Occipital lobe (tissue), 1 donor: ENCODE measurements at regions not wholly inside any gene's neighbourhood (a gene's known extent, or its start where the extent isn't known, plus 50 kb on each side); places are given as distances from the start of the nearest gene placed in this dataset.
A peak's percentile ranks its signal among the peaks of the same experiment; 100 is the strongest.
"Not testable (repeated sequence)": the region's sequence is repeated elsewhere in the genome, so short reads cannot be mapped to it uniquely, and the experiment has no call there.

Experiments used
- DNase-seq: peaks from one replicate; lab custom pipeline; 2025; lab: John Stamatoyannopoulos, UW

- no peak for DNase-seq
Measured at GRCh38 chr17:53490447-53490968, 332.2 kb upstream of the KIF2B start.

DNA sequence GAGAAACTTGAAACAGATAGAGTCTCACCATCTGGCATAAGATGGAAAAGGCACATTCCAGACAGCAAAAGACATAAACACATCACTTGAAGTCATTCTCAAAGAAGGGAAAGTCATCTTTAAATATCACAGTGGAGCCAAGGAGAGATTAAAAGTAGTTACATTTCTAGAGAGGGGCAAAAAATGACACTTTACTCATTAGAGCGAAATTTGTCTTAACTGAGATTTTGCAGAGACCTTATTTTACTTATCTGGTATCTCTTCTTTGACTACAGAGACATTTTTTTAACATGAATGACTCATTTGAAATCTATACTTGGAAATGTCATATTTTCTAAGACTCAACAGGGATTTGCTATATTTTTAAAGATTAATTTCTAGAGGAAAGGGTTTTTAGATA lies 339.0 kb upstream of the KIF2B start:
- DNase-seq: no peak

DNA sequence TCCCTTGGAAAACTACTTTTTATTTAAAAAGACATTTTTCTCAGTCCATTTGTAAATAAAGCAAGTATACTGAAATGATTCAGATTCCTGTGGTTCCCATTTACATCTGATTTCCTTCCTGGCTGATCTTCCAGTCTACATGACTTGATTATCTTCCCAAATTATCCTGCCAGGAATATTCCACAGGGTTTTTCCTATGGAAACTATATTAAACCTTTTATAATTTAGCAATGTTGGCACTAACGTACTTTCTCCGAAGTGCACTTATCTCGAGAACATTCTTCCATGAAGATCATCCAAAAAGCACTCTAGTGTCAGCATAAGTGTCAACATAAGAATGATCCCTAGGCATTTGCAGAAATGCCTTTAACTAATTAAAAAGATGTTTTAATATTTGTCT lies 347.7 kb upstream of the KIF2B start:
- no peak for DNase-seq

- DNase-seq: no peak
Measured at GRCh38 chr17:53472586-53472985, 350.1 kb upstream of the KIF2B start.

- no peak for DNase-seq
Measured at GRCh38 chr17:53471514-53471913, 351.2 kb upstream of the KIF2B start.

DNA sequence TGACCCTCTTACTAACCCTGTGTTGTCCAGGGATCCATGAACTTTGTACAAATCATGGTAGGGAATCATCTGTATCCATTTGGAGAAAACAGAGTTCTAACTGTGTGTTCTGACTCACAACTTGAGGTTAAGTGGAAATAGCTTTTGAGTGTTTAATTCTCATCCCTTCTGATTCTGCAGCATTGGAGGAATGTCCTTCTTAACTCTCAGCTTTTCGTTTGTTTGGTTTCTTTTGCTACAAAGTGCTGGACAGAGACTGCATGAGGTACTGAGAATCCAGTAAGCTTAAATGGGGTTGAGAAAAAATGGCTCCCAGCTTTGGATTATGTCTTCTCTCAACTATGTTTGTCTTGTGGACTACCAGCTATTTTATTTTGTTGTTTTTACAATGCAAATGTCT lies 352.1 kb upstream of the KIF2B start:
- DNase-seq: no peak

DNA sequence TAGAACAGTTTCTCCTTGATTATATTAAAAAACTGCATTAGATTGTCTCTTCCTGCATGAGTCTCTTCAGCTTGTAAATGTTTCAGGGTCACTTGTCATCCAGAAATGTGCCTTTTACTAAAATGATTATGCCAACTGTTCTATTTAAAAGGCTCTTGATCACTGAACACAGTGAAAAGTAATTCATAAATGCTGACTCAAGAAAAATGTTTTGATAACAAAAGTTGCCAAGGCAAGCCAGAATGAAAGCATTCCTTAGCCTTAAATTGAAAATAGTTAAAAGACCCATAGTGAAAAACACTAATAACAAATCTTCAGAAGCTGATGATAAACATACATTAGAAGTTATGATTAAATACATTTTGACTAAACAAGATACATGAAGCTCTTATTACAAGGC lies 356.0 kb upstream of the KIF2B start:
- DNase-seq: no peak

DNA sequence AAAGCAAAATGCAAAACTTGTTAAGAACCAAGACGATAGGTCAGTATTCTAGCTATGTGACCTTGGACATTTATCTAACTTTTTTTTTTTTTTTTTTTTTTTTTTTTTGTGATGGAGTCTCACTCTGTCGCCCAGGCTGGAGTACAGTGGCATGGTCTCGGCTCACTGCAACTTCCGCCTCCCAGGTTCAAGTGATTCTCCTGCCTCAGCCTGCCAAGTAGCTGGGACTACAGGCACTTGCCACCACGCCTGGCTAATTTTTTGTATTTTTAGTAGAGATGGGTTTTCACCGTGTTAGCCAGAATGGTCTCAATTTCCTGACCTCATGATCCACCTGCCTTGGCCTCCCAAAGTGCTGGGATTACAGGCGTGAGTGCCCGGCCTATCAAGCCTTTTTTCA lies 358.3 kb upstream of the KIF2B start:
- DNase-seq: not testable (repeated sequence)

DNA sequence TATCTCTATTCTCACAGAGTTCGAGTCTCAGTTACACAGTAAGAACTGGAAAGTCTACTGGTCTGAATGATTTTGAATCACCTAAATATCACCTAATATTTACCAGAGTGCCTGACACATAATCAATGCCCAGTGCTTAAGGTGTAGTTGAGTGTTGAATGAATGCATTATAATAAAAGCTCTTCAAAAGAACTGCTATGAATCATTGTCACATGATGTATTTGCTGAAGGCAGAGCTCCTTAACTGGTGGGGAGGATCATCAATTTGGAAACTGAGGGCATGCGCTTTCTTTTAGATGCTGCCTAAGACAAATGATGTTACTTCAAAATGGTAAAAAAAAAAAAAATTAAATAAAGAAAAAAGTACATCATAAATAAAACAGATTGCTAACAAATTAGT lies 359.4 kb upstream of the KIF2B start:
- DNase-seq: no peak

DNA sequence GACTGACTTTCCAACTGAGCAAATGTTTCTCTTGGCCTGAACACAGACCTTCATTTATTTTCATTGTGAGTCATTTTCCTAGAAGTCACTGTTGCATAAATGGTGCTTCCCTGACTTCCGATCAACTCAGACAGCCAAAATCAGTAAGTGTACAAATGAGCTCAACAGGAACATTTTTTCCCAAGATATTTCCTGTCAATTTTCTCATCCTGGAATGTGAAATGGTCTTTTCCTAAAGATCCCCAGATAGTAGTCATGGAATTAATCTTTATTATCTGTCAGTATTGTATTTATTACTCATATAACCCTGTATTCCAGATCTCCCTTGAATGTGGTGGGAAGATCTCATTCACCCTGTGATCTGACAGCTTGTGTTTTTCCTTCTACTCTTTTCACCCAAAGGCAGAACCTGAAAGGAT lies 360.3 kb upstream of the KIF2B start:
- no peak for DNase-seq

GRCh38 chr17:53455943-53456342 lies 366.8 kb upstream of the KIF2B start:
- not testable (repeated sequence) for DNase-seq

GRCh38 chr17:53454337-53454736 lies 368.4 kb upstream of the KIF2B start:
- no peak for DNase-seq

GRCh38 chr17:53449324-53449723 lies 373.4 kb upstream of the KIF2B start:
- DNase-seq: no peak

- DNase-seq: no peak
Measured at GRCh38 chr17:53428913-53429312, 393.8 kb upstream of the KIF2B start.

- DNase-seq: no peak
Measured at GRCh38 chr17:53426505-53426904, 396.2 kb upstream of the KIF2B start.

DNA sequence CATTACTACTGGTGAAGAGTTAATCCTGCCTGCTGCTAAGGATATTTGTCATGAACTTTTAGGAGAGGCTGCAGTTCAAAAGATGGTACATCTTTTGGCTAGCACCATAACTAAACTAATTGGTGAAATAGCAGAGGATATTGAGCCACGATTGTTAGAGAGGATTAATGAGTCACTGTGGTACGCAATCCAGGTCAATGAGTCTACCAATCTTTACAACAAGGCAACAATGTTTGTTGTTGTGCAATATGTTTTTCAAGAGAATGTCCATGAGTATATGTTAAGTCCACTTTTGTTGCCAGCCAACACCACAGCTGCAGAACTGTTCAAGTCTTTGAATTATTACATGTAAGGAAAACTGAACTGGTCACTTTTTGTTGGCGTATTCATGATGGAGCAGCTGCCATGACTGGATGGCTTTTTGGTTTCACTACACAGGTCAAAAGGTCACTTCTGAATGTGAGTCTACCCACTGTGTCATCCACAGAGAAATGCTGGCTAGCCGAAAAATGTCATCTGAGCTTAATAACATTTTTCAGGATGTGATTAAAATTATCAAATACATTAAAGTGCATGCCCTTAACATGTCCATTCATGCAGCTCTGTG lies 402.6 kb upstream of the KIF2B start:
- DNase-seq: no peak

DNA sequence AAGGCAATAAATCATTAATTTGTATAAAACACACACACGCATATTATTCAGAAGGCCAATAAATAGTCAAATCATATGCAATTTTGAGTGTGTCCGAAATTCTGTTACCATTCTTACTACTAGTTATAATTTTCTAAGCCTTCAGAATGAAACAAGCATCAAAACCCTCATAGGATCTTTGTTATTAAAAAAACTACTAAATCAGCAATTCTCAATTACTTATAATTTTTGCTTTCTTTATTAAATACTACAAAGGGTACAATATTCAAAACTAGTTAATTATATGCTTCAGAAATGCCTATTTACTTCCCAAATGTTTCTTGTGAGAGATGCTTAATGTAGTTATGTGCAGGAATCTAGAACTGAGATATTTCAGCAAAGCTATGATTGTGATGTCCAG lies 413.1 kb upstream of the KIF2B start:
- DNase-seq: no peak

DNA sequence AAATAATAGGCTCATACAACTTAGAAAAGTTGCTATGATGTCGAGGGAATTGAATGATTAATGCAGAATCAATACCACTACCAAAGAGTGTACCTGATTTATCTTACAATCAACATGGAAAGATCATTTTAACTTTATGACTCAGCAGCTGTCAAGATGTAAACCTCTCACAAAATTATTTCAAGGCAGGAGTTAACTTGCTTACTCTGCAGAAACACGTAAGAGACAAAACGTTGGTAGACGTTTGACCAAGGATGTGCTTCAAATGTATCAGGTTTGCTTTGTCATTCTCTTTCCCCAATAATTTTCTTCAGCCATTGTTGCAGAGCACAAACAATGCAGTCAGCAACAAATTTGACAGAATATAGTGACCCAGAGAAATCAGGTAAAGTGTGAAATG lies 415.8 kb upstream of the KIF2B start:
- DNase-seq: no peak

DNA sequence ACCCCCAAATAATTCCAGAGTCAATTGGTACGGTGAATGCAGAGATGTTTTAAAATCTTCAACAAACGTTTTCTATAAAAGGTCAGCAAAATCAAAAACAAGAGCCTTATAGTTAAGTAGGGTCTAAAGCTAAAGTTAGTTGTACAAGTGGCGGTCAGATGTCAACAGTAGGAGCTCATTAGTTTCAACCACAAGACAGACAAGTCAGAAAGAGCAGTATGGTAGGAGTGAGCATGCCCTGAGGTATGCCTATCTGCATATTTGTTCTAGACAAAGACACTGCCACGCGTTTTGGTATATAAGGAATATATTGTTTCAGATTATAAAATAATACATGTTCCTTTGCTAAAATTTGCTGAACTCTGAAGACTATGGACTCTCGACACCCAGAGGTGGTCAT lies 431.5 kb upstream of the KIF2B start:
- DNase-seq: no peak

DNA sequence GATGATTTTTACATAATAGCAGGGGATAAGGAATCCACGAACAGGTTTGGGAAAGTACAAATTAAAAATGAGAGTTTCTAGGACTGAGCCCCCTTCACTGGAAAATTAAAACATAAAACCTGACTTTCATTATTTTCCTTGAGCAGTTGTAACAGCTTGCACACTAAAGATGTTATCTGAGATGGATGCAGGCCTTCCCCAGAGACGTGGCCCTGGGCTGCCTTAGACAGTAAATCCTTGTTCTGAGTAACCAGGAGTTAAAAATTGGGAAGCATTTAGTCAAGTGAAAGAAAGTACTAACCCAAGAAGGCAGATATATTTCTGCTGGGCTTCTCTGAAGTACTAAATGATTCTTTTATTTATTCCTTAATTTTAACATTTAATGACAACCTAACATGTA lies 432.2 kb upstream of the KIF2B start:
- DNase-seq: no peak

GRCh38 chr17:53387745-53388144 lies 435.0 kb upstream of the KIF2B start:
- DNase-seq: no peak

DNA sequence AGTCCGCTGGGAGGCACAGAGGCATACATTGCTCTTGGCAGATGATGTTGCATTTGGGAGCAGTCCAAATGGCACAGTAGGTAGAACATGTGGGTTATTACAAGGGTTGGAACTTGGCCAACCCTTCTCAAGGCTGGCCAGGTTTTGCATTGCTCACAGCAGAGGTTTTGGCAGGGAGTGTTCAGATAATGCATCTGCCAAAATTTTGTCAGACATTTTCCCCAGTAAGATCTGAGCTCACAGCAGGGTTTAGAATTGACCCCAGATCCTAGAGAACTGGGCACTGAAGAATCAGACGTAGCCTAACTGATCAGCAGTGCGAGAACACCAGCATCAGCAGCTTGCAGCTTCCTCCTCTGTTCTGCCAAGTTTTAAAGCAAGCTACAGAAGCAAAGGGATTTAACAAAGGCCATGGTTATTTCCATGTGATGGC lies 468.8 kb upstream of the KIF2B start:
- peak; percentile 52 for DNase-seq

DNA sequence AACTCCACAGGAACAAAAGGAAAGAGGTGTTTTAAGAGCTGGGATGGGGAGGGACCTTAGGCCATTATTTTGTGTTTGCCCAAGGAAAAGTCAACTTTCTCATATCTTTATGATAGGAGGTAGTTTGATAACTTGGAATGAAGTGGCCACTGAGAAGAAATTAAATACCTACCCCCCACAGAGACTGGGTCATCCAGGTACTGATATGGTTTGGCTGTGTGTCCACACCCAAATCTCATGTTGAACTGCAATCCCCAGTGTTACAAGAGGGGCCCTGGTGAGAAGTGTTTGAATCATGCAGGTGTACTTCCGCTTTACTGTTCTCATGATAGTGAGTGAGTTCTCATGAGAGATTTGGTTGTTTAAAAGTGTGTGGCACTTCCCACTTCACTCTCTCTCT lies 477.9 kb upstream of the KIF2B start:
- no peak for DNase-seq

DNA sequence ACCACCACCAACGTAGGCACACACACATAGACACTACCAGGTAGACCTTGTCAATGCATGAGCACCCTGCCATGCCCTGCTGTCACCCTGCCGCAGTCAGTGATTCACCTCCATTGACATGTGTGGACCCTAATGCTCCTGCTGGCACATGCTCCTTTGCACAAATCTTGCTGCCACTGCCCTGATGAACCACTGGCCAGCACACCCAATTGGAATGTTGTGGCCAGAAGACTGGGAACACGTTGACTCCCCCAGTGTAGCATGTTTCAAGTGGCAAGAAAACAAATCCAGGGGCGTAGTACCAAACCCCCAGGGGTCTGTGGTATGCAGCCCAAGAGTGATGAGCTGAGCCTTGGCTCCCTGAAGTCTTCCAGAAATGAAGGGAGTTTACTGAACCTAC lies 486.4 kb upstream of the KIF2B start:
- DNase-seq: no peak
